ENCODE measurements at regions not wholly inside any gene's neighbourhood (a gene's known extent, or its start where the extent isn't known, plus 50 kb on each side); places are given as distances from the start of the nearest gene placed in this dataset.

DNA sequence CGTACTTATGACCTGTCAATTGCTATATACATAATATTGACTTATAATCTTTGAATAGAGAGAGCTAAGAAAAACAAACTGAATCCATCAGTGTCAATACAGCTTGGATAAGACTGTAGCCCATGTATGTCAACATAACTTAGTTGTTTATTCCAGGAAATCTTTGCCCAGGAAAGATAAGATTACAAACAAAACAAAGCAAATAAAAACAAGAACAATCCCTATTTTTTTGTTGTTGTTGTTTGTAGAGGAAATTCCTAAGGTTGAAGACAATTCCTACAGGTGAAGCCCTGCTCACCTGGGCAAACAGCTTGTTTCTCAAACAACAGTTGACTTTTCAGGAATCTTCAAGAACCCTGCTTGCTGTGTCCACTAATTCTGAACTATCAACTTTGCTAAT lies 76.0 kb downstream of the HYCC1 start:
- Histone ChIP-seq H3K9me3 (peaks cover 0 to 3% (median 0%) of the 10 kb centered on the region in 11 donors), H3K4me1 (peaks cover 0 to 21% (median 12%) of the 10 kb centered on the region in 9 donors), H3K27ac (no peak overlapping the region), H3K27me3 (no peaks in the 10 kb centered on the region), H3K4me3 (no peak overlapping the region), H3K36me3 (peaks cover 0 to 27% (median 0%) of the 10 kb centered on the region in 9 donors)
- intact Hi-C loops (cut with DNase I) = no loop called here
- ATAC-seq (no peak), DNase-seq (no peak)
- TF ChIP-seq, protein P1, sequence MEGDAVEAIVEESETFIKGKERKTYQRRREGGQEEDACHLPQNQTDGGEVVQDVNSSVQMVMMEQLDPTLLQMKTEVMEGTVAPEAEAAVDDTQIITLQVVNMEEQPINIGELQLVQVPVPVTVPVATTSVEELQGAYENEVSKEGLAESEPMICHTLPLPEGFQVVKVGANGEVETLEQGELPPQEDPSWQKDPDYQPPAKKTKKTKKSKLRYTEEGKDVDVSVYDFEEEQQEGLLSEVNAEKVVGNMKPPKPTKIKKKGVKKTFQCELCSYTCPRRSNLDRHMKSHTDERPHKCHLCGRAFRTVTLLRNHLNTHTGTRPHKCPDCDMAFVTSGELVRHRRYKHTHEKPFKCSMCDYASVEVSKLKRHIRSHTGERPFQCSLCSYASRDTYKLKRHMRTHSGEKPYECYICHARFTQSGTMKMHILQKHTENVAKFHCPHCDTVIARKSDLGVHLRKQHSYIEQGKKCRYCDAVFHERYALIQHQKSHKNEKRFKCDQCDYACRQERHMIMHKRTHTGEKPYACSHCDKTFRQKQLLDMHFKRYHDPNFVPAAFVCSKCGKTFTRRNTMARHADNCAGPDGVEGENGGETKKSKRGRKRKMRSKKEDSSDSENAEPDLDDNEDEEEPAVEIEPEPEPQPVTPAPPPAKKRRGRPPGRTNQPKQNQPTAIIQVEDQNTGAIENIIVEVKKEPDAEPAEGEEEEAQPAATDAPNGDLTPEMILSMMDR (IDR thresholded peaks at IDR 0.05) = no peak
- 84 to 89% methylated on average over 1 of the region's 1 CpG for WGBS, 2 donors

GRCh38 chr7:22936246-22936645 lies 77.7 kb downstream of the HYCC1 start:
- Histone ChIP-seq H3K27ac (no peak overlapping the region), H3K36me3 (peaks cover 0 to 25% (median 0%) of the 10 kb centered on the region in 9 donors), H3K4me3 (no peak overlapping the region), H3K27me3 (no peaks in the 10 kb centered on the region), H3K4me1 (peaks cover 0 to 21% (median 12%) of the 10 kb centered on the region in 9 donors), H3K9me3 (peaks cover 0 to 7% (median 0%) of the 10 kb centered on the region in 11 donors)
- ATAC-seq = no peak
- intact Hi-C loops (cut with DNase I) = no loop called here
- 95 to 96% methylated on average over 3 of the region's 3 CpGs for WGBS, 2 donors
- no peak for DNase-seq
- TF ChIP-seq, protein P1 (IDR thresholded peaks at IDR 0.05) = no peak

DNA sequence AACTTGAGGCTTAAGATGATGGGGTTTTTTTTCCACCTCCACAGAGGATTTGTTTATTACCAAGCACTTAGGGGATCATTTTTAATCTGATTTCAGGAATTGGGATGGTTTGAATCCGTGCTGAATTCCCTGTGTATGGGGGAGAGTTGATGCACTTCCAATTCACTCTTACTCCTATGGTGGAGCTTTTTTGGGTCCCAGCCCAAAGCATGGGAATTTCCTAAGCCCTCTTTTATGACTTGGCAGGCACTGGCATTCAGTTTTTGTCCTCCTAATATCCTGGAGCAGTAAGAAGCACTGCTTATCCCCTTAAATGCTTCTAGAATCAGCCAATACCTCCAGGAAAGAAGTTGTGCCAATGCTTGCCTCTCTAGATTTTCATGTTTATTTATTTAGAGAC lies 78.7 kb downstream of the HYCC1 start:
- H3K4me1 ChIP-seq = peaks cover 0 to 21% (median 12%) of the 10 kb centered on the region in 9 donors
- H3K9me3 ChIP-seq = peaks cover 0 to 16% (median 0%) of the 10 kb centered on the region in 11 donors
- TF ChIP-seq, protein P1 (IDR thresholded peaks at IDR 0.05) = no peak
- no peak overlapping the region for H3K27ac ChIP-seq
- DNase-seq (no peak), ATAC-seq (no peak)
- H3K36me3 ChIP-seq = peaks cover 0 to 15% (median 0%) of the 10 kb centered on the region in 9 donors
- H3K27me3 ChIP-seq = no peaks in the 10 kb centered on the region
- intact Hi-C loops (cut with DNase I) = no loop called here
- WGBS, 2 donors = 0 to 17% methylated on average over 1 of the region's 1 CpG
- no peak overlapping the region for H3K4me3 ChIP-seq

GRCh38 chr7:22934473-22935065 lies 79.4 kb downstream of the HYCC1 start:
- intact Hi-C loops (cut with DNase I) = no loop called here
- Histone ChIP-seq H3K4me3 (no peak overlapping the region), H3K27ac (peak overlapping the region in 5 of 10 donors; percentile 8 to 37 (median 32)), H3K4me1 (peaks cover 0 to 21% (median 12%) of the 10 kb centered on the region in 9 donors), H3K27me3 (no peaks in the 10 kb centered on the region), H3K36me3 (peaks cover 0 to 8% (median 0%) of the 10 kb centered on the region in 9 donors), H3K9me3 (peaks cover 0 to 17% (median 0%) of the 10 kb centered on the region in 11 donors)
- WGBS, 2 donors = 48 to 51% methylated on average over 4 of the region's 4 CpGs
- ATAC-seq (peak in 1 of 8 donors; percentile 22), DNase-seq (no peak)
- TF ChIP-seq, protein P1 (IDR thresholded peaks at IDR 0.05) = no peak
